ENCODE measurements at regions not wholly inside any gene's neighbourhood (a gene's known extent, or its start where the extent isn't known, plus 50 kb on each side); places are given as distances from the start of the nearest gene placed in this dataset.
"Not testable (repeated sequence)": the region's sequence is repeated elsewhere in the genome, so short reads cannot be mapped to it uniquely, and the experiment has no call there.

GRCh38 chr4:174058846-174059245 lies 224.6 kb downstream of the FBXO8 start:
- no peak for DNase-seq (ENCODE audit: low read depth, low spot score)
- POLR2A ChIA-PET: no interaction called here
- H3K4me3 ChIP-seq (ENCODE audit: low read depth, low read length): no peak overlapping the region
- TF ChIP-seq CTCF (IDR thresholded peaks at IDR 0.05; ENCODE audit: insufficient read depth, low read length, missing control alignments): no peak
- CTCF ChIA-PET: no interaction called here

- no peak for TF ChIP-seq CTCF (IDR thresholded peaks at IDR 0.05; ENCODE audit: insufficient read depth, low read length, missing control alignments)
- H3K4me3 ChIP-seq (ENCODE audit: low read depth, low read length): no peak overlapping the region
- CTCF ChIA-PET: no interaction called here
- POLR2A ChIA-PET: no interaction called here
- DNase-seq (ENCODE audit: low read depth, low spot score): no peak
Measured at GRCh38 chr4:174056959-174057358, 226.5 kb downstream of the FBXO8 start.

- no peak overlapping the region for H3K4me3 ChIP-seq (ENCODE audit: low read depth, low read length)
- CTCF ChIA-PET: no interaction called here
- POLR2A ChIA-PET: no interaction called here
- TF ChIP-seq CTCF (IDR thresholded peaks at IDR 0.05; ENCODE audit: insufficient read depth, low read length, missing control alignments): no peak
- DNase-seq (ENCODE audit: low read depth, low spot score): no peak
Measured at GRCh38 chr4:174055344-174055743, 228.1 kb downstream of the FBXO8 start.

- no peak for DNase-seq (ENCODE audit: low read depth, low spot score)
Measured at GRCh38 chr4:174053895-174054294, 229.6 kb downstream of the FBXO8 start.

GRCh38 chr4:174047363-174047762 lies 236.1 kb downstream of the FBXO8 start:
- H3K4me3 ChIP-seq (ENCODE audit: low read depth, low read length): no peak overlapping the region
- no peak for TF ChIP-seq CTCF (IDR thresholded peaks at IDR 0.05; ENCODE audit: insufficient read depth, low read length, missing control alignments)

More at GRCh38 chr4:174053895-174054294, 229.6 kb downstream of the FBXO8 start:
- CTCF ChIA-PET: no interaction called here
- H3K4me3 ChIP-seq (ENCODE audit: low read depth, low read length): no peak overlapping the region
- no peak for TF ChIP-seq CTCF (IDR thresholded peaks at IDR 0.05; ENCODE audit: insufficient read depth, low read length, missing control alignments)
- POLR2A ChIA-PET: no interaction called here

GRCh38 chr4:174045829-174046228 lies 237.6 kb downstream of the FBXO8 start:
- DNase-seq (ENCODE audit: low read depth, low spot score); CTCF ChIA-PET; H3K4me3 ChIP-seq (ENCODE audit: low read depth, low read length); POLR2A ChIA-PET: not testable (repeated sequence)

More at GRCh38 chr4:174047363-174047762, 236.1 kb downstream of the FBXO8 start:
- ChIA-PET CTCF (no interaction called here), POLR2A (no interaction called here)
- DNase-seq (ENCODE audit: low read depth, low spot score): no peak

GRCh38 chr4:174045381-174045780 lies 238.1 kb downstream of the FBXO8 start:
- no peak for TF ChIP-seq CTCF (IDR thresholded peaks at IDR 0.05; ENCODE audit: insufficient read depth, low read length, missing control alignments)
- no peak overlapping the region for H3K4me3 ChIP-seq (ENCODE audit: low read depth, low read length)
- DNase-seq (ENCODE audit: low read depth, low spot score): no peak
- ChIA-PET CTCF (no interaction called here), POLR2A (no interaction called here)

Data from AG04449 (cell line).